A549 (cell line): ENCODE measurements at regions not wholly inside any gene's neighbourhood (a gene's known extent, or its start where the extent isn't known, plus 50 kb on each side); places are given as distances from the start of the nearest gene placed in this dataset.

Experiments used
- ATAC-seq, 2 experiments: fragments of 200-7000 bp in 1 of 2; fragments of >200 bp in 1 of 2; cut with Nextera tagmentation in 1 of 2; cut with Tn5 transposase in 1 of 2; 3 replicates each; pipeline versions ENCODE4 v1.8.0 to v1.9.1; 2018 to 2020; ENCODE audit warnings: mild to moderate bottlenecking in 1 of 2, moderate library complexity in 1 of 2
- CTCF ChIA-PET: fragments of 300-600 bp; sonication (Branson Sonifier 250); formaldehyde crosslinking; extraction: SDS; loops from one replicate; lab custom pipeline; 2021; ENCODE audit warnings: antibody characterized with exemption, inconsistent platforms; lab: Yijun Ruan, JAX
- POLR2A ChIA-PET: fragments of 350-600 bp; formaldehyde crosslinking; extraction: SDS; loops from one replicate; lab custom pipeline; 2021; ENCODE audit warnings: antibody characterized with exemption, inconsistent platforms; lab: Yijun Ruan, JAX
- DNase-seq, 2 experiments: peaks; one replicate each; pipeline versions ENCODE4 v3.0.0 to v3.0.0-alpha.2; 2011 to 2016; ENCODE audit warnings: low read depth in 1 of 2, low spot score in 1 of 2
- FAIRE-seq: peaks from 2 replicates; lab custom pipeline; 2011; peaks lifted over from hg19 to GRCh38; lab: Jason Lieb, UNC
- H3K27ac ChIP-seq, 2 experiments: fragments of >200 bp; sonication (Bioruptor Twin); formaldehyde crosslinking; 3 replicates each; pipeline ENCODE4 v1.5.1; 2016 to 2017
- H3K4me1 ChIP-seq: fragments of >200 bp; sonication (Bioruptor Twin); formaldehyde crosslinking; 3 replicates; pipeline ENCODE4 v1.6.1; 2016
- H3K4me2 ChIP-seq: fragments of >200 bp; sonication (Bioruptor Twin); formaldehyde crosslinking; 3 replicates; pipeline ENCODE4 v1.6.1; 2016
- H3K4me3 ChIP-seq: fragments of >200 bp; sonication (Bioruptor Twin); formaldehyde crosslinking; 3 replicates; pipeline ENCODE4 v1.5.1; 2016
- H3K9me3 ChIP-seq: fragments of >200 bp; sonication (Bioruptor Twin); formaldehyde crosslinking; 3 replicates; pipeline ENCODE4 v1.6.1; 2016
- CBX8 ChIP-seq: fragments of 200-600 bp; sonication (generic); IDR thresholded peaks from 2 replicates; pipeline ENCODE4 v1.6.1; 2016
- CEBPB ChIP-seq, 2 experiments: fragments of >200 bp in 1 of 2; sonication (Bioruptor Twin) in 1 of 2; formaldehyde crosslinking in 1 of 2; IDR thresholded peaks; 2 replicates each; pipeline ENCODE4 v1.6.1; 2012 to 2016
- EHF ChIP-seq: fragments of 250-450 bp; sonication (Bioruptor Pico); IDR thresholded peaks from 2 replicates; pipeline ENCODE4 v1.5.0; 2020; ENCODE audit warnings: mild to moderate bottlenecking
- GATA3 ChIP-seq: IDR thresholded peaks from 2 replicates; pipeline ENCODE4 v1.6.1; 2012; ENCODE audit warnings: borderline replicate concordance
- HOXB13 ChIP-seq: fragments of 250-450 bp; sonication (Bioruptor Pico); IDR thresholded peaks from 2 replicates; pipeline ENCODE4 v1.5.0; 2020; ENCODE audit warnings: low read depth, mild to moderate bottlenecking, moderate library complexity
- HOXB5 ChIP-seq: fragments of 250-450 bp; sonication (Bioruptor Pico); IDR thresholded peaks from 2 replicates; pipeline ENCODE4 v1.5.0; 2020; ENCODE audit warnings: mild to moderate bottlenecking, moderate library complexity
- KDM1A ChIP-seq: fragments of 200-600 bp; sonication (generic); IDR thresholded peaks from 2 replicates; pipeline ENCODE4 v1.6.1; 2016; ENCODE audit warnings: low read depth, mild to moderate bottlenecking
- MAZ ChIP-seq: fragments of 150-350 bp; IDR thresholded peaks from 2 replicates; pipeline ENCODE4 v1.6.1; 2014; ENCODE audit warnings: antibody characterized with exemption, low read depth, low read length, borderline replicate concordance
- NR3C1 ChIP-seq: fragments of >200 bp; sonication (Bioruptor Twin); formaldehyde crosslinking; IDR thresholded peaks from 3 replicates; pipeline ENCODE4 v1.6.1; 2017
- PHF8 ChIP-seq: fragments of 200-600 bp; sonication (generic); IDR thresholded peaks from 2 replicates; pipeline ENCODE4 v1.6.1; 2016; ENCODE audit warnings: low read depth, mild to moderate bottlenecking, antibody characterized with exemption, moderate library complexity, borderline replicate concordance
- POLR2A ChIP-seq: IDR thresholded peaks from 2 replicates; pipeline ENCODE4 v1.6.1; 2012; ENCODE audit warnings: mild to moderate bottlenecking, low read length
- RAD21 ChIP-seq, 2 experiments: fragments of >200 bp in 1 of 2; sonication (Bioruptor Twin) in 1 of 2; formaldehyde crosslinking in 1 of 2; IDR thresholded peaks in 1 of 2; conservative IDR thresholded peaks in 1 of 2; 2 replicates in 1 of 2; 3 replicates in 1 of 2; pipeline ENCODE4 v1.6.1; 2012 to 2018; ENCODE audit warnings: inconsistent platforms in 1 of 2
- RCOR1 ChIP-seq: fragments of 150-350 bp; IDR thresholded peaks from 2 replicates; pipeline ENCODE4 v1.6.1; 2014; ENCODE audit warnings: antibody characterized with exemption, low read length, low read depth
- SMC3 ChIP-seq: fragments of >200 bp; sonication (Bioruptor Twin); formaldehyde crosslinking; IDR thresholded peaks from 3 replicates; pipeline ENCODE4 v1.6.1; 2018; ENCODE audit warnings: inconsistent platforms
- TFCP2L1 ChIP-seq: fragments of 250-450 bp; sonication (Bioruptor Pico); IDR thresholded peaks from 2 replicates; pipeline ENCODE4 v1.5.0; 2021; ENCODE audit warnings: mild to moderate bottlenecking
- WGBS: methylation state at CpG from one replicate; pipeline ENCODE4 v1.1.6; 2017; ENCODE audit errors: missing lambda C conversion rate; 5-methylcytosine and 5-hydroxymethylcytosine counted together
- TF ChIP-seq, protein P1 (sequence below): IDR thresholded peaks from 2 replicates; pipeline ENCODE4 v1.6.1; 2012
- TF ChIP-seq, protein P2 (sequence below): fragments of 250-450 bp; sonication (Bioruptor Pico); IDR thresholded peaks from 2 replicates; pipeline ENCODE4 v1.5.0; 2020; ENCODE audit warnings: low read depth, mild to moderate bottlenecking, moderate library complexity
- TF ChIP-seq, protein P3 (sequence below): fragments of 450-650 bp; IDR thresholded peaks from 2 replicates; pipeline ENCODE4 v1.6.1; 2014; ENCODE audit warnings: antibody characterized with exemption
- TF ChIP-seq, protein P4 (sequence below): fragments of 250-450 bp; sonication (Bioruptor Pico); IDR thresholded peaks from 2 replicates; pipeline ENCODE4 v1.5.0; 2021; ENCODE audit warnings: mild to moderate bottlenecking, moderate library complexity, borderline replicate concordance
- TF ChIP-seq, protein P5 (sequence below): IDR thresholded peaks from 2 replicates; pipeline ENCODE4 v1.6.1; 2012
- TF ChIP-seq, protein P6 (sequence below): fragments of >200 bp; sonication (Bioruptor Twin); formaldehyde crosslinking; IDR thresholded peaks from 3 replicates; pipeline ENCODE4 v1.5.1; 2016

DNA sequence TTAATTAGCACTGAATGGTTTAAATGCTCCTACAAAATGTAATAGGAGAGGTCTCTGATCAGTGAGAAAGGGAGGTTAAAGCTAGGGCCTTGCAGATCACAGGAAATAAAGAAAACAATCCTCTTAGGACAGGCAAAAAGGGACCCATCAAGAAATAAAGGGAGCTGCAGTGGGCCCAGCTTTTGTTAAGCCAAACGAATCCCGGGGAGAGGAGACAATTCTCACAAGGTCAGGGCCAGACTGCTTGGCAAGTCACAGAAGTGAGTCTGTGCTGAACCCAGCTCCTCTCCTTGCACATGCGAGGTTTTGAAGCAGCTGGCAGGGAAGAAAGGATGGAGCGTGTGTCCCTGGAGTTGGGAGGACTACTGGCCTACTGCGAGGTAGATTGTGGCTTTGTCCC is 285.8 kb downstream of the COG6 start (continued):
- TF ChIP-seq MAZ, result no peak
- no peak for TF ChIP-seq SMC3
- no peak for TF ChIP-seq POLR2A
- no peak for TF ChIP-seq CBX8
- no peak for TF ChIP-seq PHF8

DNA sequence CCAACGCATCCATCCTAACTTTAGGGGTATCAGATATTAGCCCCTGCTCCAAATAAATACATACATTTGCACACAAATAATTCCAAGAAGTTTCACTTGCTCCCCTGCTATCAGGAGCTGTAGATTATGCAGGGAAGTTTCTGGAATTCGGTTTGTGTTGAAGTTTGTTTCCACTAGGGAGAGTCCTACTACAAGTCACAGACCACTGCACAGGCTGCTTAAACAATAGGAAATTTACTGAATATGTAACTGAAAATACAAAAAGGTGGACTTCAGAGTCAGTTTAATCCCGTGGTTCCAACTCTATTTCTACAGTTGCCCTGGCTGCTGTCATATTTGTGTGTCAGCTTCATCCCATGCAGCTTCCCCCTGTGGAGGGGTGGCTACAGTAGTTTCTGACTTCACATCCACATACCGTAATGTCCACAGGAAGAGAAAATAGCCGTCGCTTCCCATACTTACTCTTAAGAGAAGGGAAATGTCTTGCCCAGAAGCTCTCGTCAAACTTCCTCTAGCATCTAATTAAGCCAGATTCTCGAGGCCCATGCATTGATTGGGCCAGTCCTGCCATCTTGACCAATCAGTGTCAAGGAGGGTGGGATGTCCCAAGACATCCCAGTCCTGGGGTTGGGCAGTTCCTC is 286.6 kb downstream of the COG6 start:
- ChIA-PET CTCF (interaction anchor here (0.8 to 2.9 kb wide), 36 partner anchors 9 to 835 kb away, joined by 3 to 56 read pairs (median 3); no protein-coding TSS in a partner anchor), POLR2A (no interaction called here)
- Histone ChIP-seq H3K9me3 (no peaks in the 10 kb centered on the region), H3K4me3 (no peak overlapping the region), H3K4me2 (no peak overlapping the region), H3K27ac (no peak overlapping the region), H3K4me1 (no peaks in the 10 kb centered on the region)
- FAIRE-seq (no peak), ATAC-seq (peak; percentile 39 to 47; a peak in 3 of 6 replicates), DNase-seq (no peak)
- 69% methylated on average over 8 of the region's 8 CpGs for WGBS
- TF ChIP-seq TFCP2L1 (CRISPR knock-in tag) (no peak), NR3C1 (no peak), MAZ (no peak), RCOR1 (no peak), HOXB5 (no peak), GATA3 (no peak), PHF8 (no peak), CBX8 (no peak), CEBPB (IDR thresholded peaks at IDR 0.05) (no peak)
- TF ChIP-seq, protein P1, sequence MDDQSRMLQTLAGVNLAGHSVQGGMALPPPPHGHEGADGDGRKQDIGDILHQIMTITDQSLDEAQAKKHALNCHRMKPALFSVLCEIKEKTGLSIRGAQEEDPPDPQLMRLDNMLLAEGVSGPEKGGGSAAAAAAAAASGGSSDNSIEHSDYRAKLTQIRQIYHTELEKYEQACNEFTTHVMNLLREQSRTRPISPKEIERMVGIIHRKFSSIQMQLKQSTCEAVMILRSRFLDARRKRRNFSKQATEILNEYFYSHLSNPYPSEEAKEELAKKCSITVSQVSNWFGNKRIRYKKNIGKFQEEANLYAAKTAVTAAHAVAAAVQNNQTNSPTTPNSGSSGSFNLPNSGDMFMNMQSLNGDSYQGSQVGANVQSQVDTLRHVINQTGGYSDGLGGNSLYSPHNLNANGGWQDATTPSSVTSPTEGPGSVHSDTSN, result no peak
- TF ChIP-seq, protein P2, sequence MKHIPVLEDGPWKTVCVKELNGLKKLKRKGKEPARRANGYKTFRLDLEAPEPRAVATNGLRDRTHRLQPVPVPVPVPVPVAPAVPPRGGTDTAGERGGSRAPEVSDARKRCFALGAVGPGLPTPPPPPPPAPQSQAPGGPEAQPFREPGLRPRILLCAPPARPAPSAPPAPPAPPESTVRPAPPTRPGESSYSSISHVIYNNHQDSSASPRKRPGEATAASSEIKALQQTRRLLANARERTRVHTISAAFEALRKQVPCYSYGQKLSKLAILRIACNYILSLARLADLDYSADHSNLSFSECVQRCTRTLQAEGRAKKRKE (CRISPR knock-in tag), result no peak
- TF ChIP-seq, protein P3, sequence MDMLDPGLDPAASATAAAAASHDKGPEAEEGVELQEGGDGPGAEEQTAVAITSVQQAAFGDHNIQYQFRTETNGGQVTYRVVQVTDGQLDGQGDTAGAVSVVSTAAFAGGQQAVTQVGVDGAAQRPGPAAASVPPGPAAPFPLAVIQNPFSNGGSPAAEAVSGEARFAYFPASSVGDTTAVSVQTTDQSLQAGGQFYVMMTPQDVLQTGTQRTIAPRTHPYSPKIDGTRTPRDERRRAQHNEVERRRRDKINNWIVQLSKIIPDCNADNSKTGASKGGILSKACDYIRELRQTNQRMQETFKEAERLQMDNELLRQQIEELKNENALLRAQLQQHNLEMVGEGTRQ, result no peak

DNA sequence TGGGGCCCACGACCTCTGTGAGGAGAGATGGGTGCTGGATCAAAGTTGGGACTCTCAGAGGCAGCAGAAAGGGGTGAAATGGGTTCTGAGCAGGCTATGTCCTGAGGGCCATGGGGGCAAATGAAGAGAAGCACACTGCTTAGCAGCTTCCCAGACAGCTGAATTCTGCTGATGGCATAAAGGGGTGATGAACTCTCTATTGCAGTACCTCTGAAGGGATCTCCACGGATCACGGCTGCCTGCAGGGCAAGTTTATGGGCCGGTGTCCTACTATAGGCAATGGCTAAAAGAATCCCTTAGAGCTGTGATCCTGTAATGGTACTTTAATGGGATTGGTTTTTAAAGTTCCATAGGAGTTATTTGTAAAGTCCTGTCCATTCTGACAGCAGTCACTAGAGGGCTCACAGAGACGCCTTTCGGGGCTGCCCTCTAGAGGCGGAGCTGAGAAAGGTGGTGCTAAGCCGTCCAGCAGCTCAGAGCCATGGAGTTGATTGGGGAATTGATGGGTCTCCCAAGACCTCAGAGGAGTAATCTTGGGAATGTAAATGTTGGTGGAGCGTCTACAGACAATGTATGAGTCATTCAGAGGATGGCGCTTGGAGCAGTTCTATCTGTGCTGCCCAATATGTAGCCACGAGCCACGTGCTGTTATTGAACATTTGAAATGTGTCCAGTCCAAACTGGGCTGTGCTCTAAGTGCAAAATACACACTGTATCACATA is 287.3 kb downstream of the COG6 start:
- DNase-seq, result peak; percentile 58 to 76
- ChIA-PET POLR2A (no interaction called here), CTCF (interaction anchor here (0.6 to 2.9 kb wide), 41 partner anchors 8 to 835 kb away, joined by 3 to 56 read pairs (median 3); no protein-coding TSS in a partner anchor)
- 12% methylated on average over 11 of the region's 12 CpGs for WGBS
- Histone ChIP-seq H3K27ac (no peak overlapping the region), H3K4me3 (no peak overlapping the region), H3K4me1 (no peaks in the 10 kb centered on the region), H3K4me2 (no peak overlapping the region), H3K9me3 (no peaks in the 10 kb centered on the region)
- FAIRE-seq, result no peak
- ATAC-seq, result peak; percentile 99 to 100
- TF ChIP-seq EHF (CRISPR knock-in tag) (no peak), HOXB13 (no peak), PHF8 (no peak), SMC3 (peak; percentile 89), RAD21 (conservative IDR thresholded peaks at IDR 0.05 in 1 of 2, IDR thresholded peaks at IDR 0.05 in 1 of 2) (peak; percentile 70 to 75), KDM1A (no peak)
- TF ChIP-seq, protein P4, sequence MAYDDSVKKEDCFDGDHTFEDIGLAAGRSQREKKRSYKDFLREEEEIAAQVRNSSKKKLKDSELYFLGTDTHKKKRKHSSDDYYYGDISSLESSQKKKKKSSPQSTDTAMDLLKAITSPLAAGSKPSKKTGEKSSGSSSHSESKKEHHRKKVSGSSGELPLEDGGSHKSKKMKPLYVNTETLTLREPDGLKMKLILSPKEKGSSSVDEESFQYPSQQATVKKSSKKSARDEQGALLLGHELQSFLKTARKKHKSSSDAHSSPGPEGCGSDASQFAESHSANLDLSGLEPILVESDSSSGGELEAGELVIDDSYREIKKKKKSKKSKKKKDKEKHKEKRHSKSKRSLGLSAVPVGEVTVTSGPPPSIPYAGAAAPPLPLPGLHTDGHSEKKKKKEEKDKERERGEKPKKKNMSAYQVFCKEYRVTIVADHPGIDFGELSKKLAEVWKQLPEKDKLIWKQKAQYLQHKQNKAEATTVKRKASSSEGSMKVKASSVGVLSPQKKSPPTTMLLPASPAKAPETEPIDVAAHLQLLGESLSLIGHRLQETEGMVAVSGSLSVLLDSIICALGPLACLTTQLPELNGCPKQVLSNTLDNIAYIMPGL (CRISPR knock-in tag), result no peak
- TF ChIP-seq, protein P3, result no peak
- TF ChIP-seq, protein P5, sequence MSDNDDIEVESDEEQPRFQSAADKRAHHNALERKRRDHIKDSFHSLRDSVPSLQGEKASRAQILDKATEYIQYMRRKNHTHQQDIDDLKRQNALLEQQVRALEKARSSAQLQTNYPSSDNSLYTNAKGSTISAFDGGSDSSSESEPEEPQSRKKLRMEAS, result 0 out of 2 replicates have a peak, but pooled peaks have one; percentile 25
- TF ChIP-seq, protein P6, sequence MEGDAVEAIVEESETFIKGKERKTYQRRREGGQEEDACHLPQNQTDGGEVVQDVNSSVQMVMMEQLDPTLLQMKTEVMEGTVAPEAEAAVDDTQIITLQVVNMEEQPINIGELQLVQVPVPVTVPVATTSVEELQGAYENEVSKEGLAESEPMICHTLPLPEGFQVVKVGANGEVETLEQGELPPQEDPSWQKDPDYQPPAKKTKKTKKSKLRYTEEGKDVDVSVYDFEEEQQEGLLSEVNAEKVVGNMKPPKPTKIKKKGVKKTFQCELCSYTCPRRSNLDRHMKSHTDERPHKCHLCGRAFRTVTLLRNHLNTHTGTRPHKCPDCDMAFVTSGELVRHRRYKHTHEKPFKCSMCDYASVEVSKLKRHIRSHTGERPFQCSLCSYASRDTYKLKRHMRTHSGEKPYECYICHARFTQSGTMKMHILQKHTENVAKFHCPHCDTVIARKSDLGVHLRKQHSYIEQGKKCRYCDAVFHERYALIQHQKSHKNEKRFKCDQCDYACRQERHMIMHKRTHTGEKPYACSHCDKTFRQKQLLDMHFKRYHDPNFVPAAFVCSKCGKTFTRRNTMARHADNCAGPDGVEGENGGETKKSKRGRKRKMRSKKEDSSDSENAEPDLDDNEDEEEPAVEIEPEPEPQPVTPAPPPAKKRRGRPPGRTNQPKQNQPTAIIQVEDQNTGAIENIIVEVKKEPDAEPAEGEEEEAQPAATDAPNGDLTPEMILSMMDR, result peak; percentile 91
